ENCODE measurements at regions not wholly inside any gene's neighbourhood (a gene's known extent, or its start where the extent isn't known, plus 50 kb on each side); places are given as distances from the start of the nearest gene placed in this dataset.

DNA sequence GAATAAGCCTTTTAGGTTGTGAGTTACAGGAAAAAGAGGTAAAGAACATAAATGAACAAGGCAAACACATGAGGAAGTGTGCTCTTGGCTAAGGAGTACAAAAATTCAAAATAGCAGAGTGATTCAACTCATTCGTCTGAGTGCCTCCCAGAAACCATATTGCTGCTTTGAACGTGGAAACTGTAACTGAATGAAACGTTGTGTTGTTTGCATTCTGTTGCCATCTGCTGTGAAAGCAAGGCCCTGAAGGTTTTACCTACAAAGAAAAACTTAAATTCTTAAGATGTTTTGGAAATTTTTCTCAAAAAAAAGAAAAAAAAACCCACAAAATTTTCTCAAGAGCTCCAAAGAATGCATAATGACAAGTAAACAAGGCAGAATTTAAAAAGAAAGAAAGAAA is 375.4 kb upstream of the HS3ST5 start:
- TF ChIP-seq POLR2AphosphoS5 (IDR thresholded peaks at IDR 0.05; ENCODE audit: borderline replicate concordance, low read depth, low read length) (no peak), EZH2 (IDR thresholded peaks at IDR 0.05) (no peak)

Data from SK-N-MC (cell line).